Right cardiac atrium (tissue), 5 donors: ENCODE measurements at regions not wholly inside any gene's neighbourhood (a gene's known extent, or its start where the extent isn't known, plus 50 kb on each side); places are given as distances from the start of the nearest gene placed in this dataset.
A peak's percentile ranks its signal among the peaks of the same experiment; 100 is the strongest.
"Not testable (repeated sequence)": the region's sequence is repeated elsewhere in the genome, so short reads cannot be mapped to it uniquely, and the experiment has no call there.

ENCODE experiments used
- ATAC-seq, 2 donors: fragments of 200-7000 bp; cut with Tn5 transposase; one replicate each; pipeline versions ENCODE4 v1.8.0 to v1.9.1; 2020; ENCODE audit warnings: moderate library complexity in 2 of 2, mild to moderate bottlenecking in 1 of 2
- DNase-seq, 3 donors: peaks; one replicate each; pipeline ENCODE4 v3.0.0-alpha.2; 2020
- H3K27ac ChIP-seq: one replicate; pipeline ENCODE4 v1.5.1; 2013; ENCODE audit warnings: mild to moderate bottlenecking, low read length, control low read depth, moderate library complexity
- H3K27me3 ChIP-seq: one replicate; pipeline ENCODE4 v1.6.1; 2013; ENCODE audit not compliant: control insufficient read depth, insufficient read depth
- H3K4me1 ChIP-seq: one replicate; pipeline ENCODE4 v1.6.1; 2013; ENCODE audit warnings: low read length; ENCODE audit not compliant: control insufficient read depth, insufficient read depth
- H3K4me3 ChIP-seq: one replicate; pipeline ENCODE4 v1.5.1; 2013; ENCODE audit warnings: low read length, control low read depth
- H3K9me3 ChIP-seq: one replicate; pipeline ENCODE4 v1.6.1; 2013; ENCODE audit warnings: low read length; ENCODE audit not compliant: control insufficient read depth
- WGBS: extraction: QIAGEN DNeasy Blood & Tissue Kit; methylation state at CpG from one replicate; pipeline ENCODE4 v1.1.7; 2013; 5-methylcytosine and 5-hydroxymethylcytosine counted together
- intact Hi-C, 4 donors: fragments of 100-400 bp; cut with DNase I; formaldehyde crosslinking; loops; one replicate each; pipeline versions ENCODE4 v1.11.0 to v1.14.0; 2022 to 2023
- donor health status: healthy with polysubstance abuse.
- donor health status: DM: no; HTN: yes; CAD: no.
- donor health status: DM: no; HTN: no; CAD: no.
- donor health status: DM: no; HTN: yes; CAD: no; lungs with severe emphysema.
- donor health status: DM: yes; HTN: yes; CAD: no.

DNA sequence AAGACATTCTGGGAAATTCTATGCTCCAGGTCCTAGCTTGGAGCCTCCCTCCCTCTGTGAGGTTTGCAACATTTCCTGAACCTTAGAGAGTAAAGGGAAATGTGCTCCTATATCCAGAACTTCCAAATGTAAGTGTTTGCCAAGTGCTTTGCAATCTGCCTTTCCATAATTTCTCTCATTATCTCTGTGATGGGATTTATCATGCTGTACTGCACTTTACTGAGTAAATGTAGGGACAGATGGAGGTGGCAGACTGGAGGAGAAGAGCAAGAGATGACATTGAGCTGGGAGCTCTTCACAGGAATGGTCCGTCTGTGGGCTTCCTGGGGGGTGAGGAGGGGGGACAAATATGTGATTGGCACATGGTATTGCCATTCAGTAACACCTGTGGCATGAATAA, 184.3 kb downstream of the SOX4 start:
- ATAC-seq (no peak), DNase-seq (no peak)
- H3K4me3 ChIP-seq, result no peak overlapping the region
- H3K27ac ChIP-seq, result no peak overlapping the region
- intact Hi-C loops, result no loop called here
- H3K9me3 ChIP-seq, result no peaks in the 10 kb centered on the region
- WGBS, result 70% methylated on average over 1 of the region's 1 CpG
- no peaks in the 10 kb centered on the region for H3K4me1 ChIP-seq
- no peaks in the 10 kb centered on the region for H3K27me3 ChIP-seq

DNA sequence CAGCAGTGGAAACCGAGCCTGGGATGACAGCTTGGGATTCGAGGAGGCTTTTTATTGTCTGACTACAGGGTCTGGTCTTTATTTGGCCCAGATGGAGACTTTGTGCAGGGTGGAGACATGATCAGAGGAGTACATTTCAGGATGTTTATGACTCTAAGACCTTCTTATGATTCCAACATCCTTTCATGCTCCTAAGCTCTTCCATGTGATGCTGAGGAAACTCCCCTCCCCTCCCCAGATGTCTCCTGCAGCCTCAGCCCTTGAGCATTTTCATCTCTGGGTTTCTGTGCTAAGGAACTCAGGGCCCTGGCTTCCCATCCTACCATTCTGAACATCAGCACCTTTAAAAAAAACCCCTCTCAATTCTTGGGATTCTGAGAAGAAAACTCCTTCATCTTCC, 186.6 kb downstream of the SOX4 start:
- Histone ChIP-seq H3K4me1 (no peaks in the 10 kb centered on the region), H3K27me3 (no peaks in the 10 kb centered on the region), H3K9me3 (no peaks in the 10 kb centered on the region), H3K4me3 (no peak overlapping the region), H3K27ac (no peak overlapping the region)
- DNase-seq (no peak), ATAC-seq (no peak)
- 78% methylated on average over 2 of the region's 2 CpGs for WGBS
- intact Hi-C loops, result no loop called here

- Histone ChIP-seq H3K27ac (no peak overlapping the region), H3K27me3 (no peaks in the 10 kb centered on the region), H3K9me3 (no peaks in the 10 kb centered on the region), H3K4me1 (no peaks in the 10 kb centered on the region), H3K4me3 (no peak overlapping the region)
- DNase-seq, result no peak
- intact Hi-C loops, result no loop called here
- no peak for ATAC-seq
- 85% methylated on average over 5 of the region's 5 CpGs for WGBS
These were observed 187.1 kb downstream of the SOX4 start for GRCh38 chr6:21780679-21781078.

DNA sequence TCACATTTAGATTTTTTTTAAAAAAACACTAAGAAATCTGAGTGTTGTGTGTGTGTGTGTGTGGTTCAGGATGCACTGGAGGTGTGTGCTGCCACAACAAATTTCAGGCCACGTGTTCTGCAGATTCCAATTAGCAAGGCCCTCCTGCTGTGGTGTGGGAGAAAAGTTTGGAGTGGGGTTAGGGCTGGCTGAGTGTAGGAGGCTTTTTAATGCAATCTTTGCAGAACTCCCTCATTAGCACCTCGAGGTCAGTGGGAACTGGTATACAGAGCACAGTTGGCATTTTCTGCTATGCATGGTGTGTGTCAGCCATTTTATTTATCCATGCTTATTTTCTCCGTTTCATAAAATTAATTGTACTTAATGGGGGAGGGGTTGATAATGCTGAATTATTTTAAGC, 187.6 kb downstream of the SOX4 start:
- no peaks in the 10 kb centered on the region for H3K27me3 ChIP-seq
- intact Hi-C loops, result no loop called here
- H3K27ac ChIP-seq, result no peak overlapping the region
- no peak for ATAC-seq
- 73% methylated on average over 3 of the region's 3 CpGs for WGBS
- H3K4me1 ChIP-seq, result no peaks in the 10 kb centered on the region
- H3K4me3 ChIP-seq, result no peak overlapping the region
- no peak for DNase-seq
- H3K9me3 ChIP-seq, result no peaks in the 10 kb centered on the region

DNA sequence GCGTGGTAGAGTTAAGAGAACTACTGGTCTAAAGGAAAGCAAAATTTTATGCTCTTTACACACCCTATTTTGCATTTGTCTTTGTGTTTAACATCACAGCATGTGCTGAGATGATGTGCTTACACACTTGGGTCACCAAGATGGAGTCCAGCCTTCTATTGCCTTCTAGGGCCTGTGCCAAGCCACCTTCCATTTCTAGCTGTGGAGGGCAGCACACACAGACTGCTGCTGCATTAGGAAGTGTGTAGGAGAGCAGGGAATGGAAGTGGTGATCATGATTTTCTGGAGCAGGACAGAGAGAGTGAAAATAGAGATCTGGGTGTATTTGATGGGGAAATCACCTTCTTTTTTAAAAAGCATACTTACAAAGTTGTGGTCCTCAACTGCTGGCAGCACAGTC, 191.6 kb downstream of the SOX4 start:
- Histone ChIP-seq H3K27me3 (no peaks in the 10 kb centered on the region), H3K4me1 (no peaks in the 10 kb centered on the region), H3K4me3 (no peak overlapping the region), H3K9me3 (no peaks in the 10 kb centered on the region), H3K27ac (no peak overlapping the region)
- ATAC-seq, result peak in 1 of 2 donors; percentile 26
- WGBS, result 100% methylated on average over 1 of the region's 1 CpG
- no peak for DNase-seq
- intact Hi-C loops, result no loop called here

DNA sequence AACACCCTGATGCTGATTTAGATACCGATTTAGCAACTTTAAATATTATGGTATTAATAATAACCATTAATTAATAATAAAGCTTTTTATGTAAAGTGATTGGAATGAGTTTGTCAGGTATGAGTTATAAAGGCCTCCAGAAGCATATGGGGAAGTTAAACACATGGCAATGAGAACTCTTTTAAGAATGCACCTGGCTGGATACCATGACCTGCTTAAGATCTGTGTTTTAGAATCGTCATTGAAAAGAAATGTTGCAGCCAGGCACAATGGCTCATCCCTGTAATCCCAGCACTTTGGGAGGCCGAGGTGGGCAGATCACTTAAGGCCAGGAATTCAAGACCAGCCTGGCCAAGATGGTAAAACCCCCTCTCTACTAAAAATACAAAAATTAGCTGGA, 197.5 kb downstream of the SOX4 start:
- ATAC-seq (no peak), DNase-seq (no peak)
- Histone ChIP-seq H3K9me3 (no peaks in the 10 kb centered on the region), H3K4me3 (no peak overlapping the region), H3K27me3 (no peaks in the 10 kb centered on the region), H3K27ac (no peak overlapping the region), H3K4me1 (no peaks in the 10 kb centered on the region)
- intact Hi-C loops, result no loop called here
- WGBS, result 87% methylated on average over 3 of the region's 3 CpGs

GRCh38 chr6:21791581-21791980, 198.0 kb downstream of the SOX4 start:
- WGBS, result 79% methylated on average over 4 of the region's 4 CpGs
- no peak for DNase-seq
- no peak overlapping the region for H3K27ac ChIP-seq
- no peaks in the 10 kb centered on the region for H3K27me3 ChIP-seq
- intact Hi-C loops, result no loop called here
- no peak for ATAC-seq
- no peaks in the 10 kb centered on the region for H3K4me1 ChIP-seq
- H3K4me3 ChIP-seq, result no peak overlapping the region
- H3K9me3 ChIP-seq, result no peaks in the 10 kb centered on the region

DNA sequence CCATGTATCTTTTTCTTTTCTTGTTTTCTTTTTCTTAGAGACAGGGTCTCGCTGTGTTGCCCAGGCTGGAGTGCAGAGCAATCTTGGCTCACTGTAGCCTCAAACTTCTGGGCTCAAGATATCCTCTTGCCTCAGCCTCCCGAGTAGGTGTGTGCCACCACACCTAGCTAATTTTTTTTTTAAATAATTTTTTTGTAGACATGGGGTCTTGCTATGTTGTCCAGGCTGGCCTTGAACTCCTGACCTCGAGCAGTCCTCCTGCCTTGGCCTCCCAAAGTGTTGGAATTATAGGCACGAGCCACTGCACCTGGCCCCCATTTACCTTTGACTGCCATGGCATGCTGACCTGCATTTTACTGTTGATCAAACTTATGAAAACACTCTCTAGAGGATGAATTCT, 198.6 kb downstream of the SOX4 start:
- DNase-seq (no peak), ATAC-seq (no peak)
- H3K27me3 ChIP-seq, result no peaks in the 10 kb centered on the region
- no peak overlapping the region for H3K27ac ChIP-seq
- intact Hi-C loops, result no loop called here
- no peaks in the 10 kb centered on the region for H3K4me1 ChIP-seq
- 95% methylated on average over 4 of the region's 4 CpGs for WGBS
- H3K4me3 ChIP-seq, result no peak overlapping the region
- no peaks in the 10 kb centered on the region for H3K9me3 ChIP-seq

- whole genome bisulfite sequencing, result 94% methylated on average over 30 of the region's 31 CpGs
- H3K4me1 ChIP-seq, H3K27ac ChIP-seq, H3K9me3 ChIP-seq, H3K4me3 ChIP-seq, H3K27me3 ChIP-seq, intact Hi-C loops, ATAC-seq: not testable (repeated sequence)
- DNase-seq, result peak in 1 of 3 donors; percentile 65
These were observed 203.4 kb downstream of the SOX4 start for GRCh38 chr6:21796979-21797378.

- no peak for ATAC-seq
- intact Hi-C loops, result no loop called here
- Histone ChIP-seq H3K27ac (no peak overlapping the region), H3K27me3 (no peaks in the 10 kb centered on the region), H3K4me3 (no peak overlapping the region), H3K4me1 (no peaks in the 10 kb centered on the region), H3K9me3 (no peaks in the 10 kb centered on the region)
- DNase-seq, result no peak
- WGBS, result 98% methylated on average over 4 of the region's 4 CpGs
These were observed 204.9 kb downstream of the SOX4 start for GRCh38 chr6:21798468-21798867.

GRCh38 chr6:21800330-21800729, 206.8 kb downstream of the SOX4 start:
- no peaks in the 10 kb centered on the region for H3K27me3 ChIP-seq
- WGBS, result 97% methylated on average over 2 of the region's 2 CpGs
- H3K9me3 ChIP-seq, result no peaks in the 10 kb centered on the region
- H3K4me1 ChIP-seq, result no peaks in the 10 kb centered on the region
- no peak overlapping the region for H3K27ac ChIP-seq
- intact Hi-C loops, result no loop called here
- no peak overlapping the region for H3K4me3 ChIP-seq
- no peak for ATAC-seq
- no peak for DNase-seq

DNA sequence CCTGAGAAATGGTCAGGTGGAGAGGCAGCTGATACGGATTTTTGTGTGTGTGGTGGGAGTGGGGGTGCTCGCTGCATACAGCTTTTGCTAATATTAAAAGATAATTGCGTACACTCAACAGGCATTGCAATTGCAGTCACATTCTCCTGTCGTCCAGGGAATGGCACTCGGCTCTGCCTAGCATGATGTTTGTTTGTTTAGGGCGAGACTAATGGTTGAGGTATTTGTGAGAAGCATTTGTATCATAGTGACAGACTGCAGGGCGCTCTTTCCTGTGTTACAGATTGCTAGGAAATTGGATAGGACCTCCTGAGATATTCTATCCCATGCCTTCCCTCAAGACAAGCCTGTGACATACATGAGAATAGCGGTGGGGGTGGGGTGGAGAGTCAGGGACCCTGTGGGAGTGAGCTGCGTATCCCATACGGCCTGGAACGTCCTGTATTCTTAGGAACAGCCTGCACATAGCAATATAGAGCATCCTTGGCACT, 207.4 kb downstream of the SOX4 start:
- WGBS, result 81% methylated on average over 11 of the region's 11 CpGs
- intact Hi-C loops, result no loop called here
- H3K4me1 ChIP-seq, result no peaks in the 10 kb centered on the region

More for the DNA sequence above, 207.4 kb downstream of the SOX4 start:
- DNase-seq (no peak), ATAC-seq (no peak)
- no peaks in the 10 kb centered on the region for H3K27me3 ChIP-seq
- H3K4me3 ChIP-seq, result no peak overlapping the region
- H3K27ac ChIP-seq, result no peak overlapping the region
- H3K9me3 ChIP-seq, result no peaks in the 10 kb centered on the region
